ENCODE measurements at regions not wholly inside any gene's neighbourhood (a gene's known extent, or its start where the extent isn't known, plus 50 kb on each side); places are given as distances from the start of the nearest gene placed in this dataset.
"Not testable (repeated sequence)": the region's sequence is repeated elsewhere in the genome, so short reads cannot be mapped to it uniquely, and the experiment has no call there.

DNA sequence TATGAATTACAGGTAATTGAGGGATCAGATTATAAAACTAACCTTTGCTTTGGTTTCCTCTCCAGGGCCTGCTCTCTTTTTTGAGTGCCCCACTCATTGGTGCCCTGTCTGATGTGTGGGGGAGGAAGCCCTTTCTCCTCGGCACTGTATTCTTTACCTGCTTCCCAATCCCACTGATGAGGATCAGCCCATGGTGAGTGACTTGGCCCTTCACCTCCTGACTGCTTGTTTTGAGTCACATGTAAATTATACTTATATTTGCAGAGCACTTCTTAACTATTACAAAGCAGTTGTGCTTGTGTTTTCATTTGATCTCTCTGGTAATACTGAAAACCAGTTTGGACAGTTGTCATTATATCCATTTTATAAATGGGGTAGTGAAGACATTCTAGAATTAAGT is 109.9 kb upstream of the NUTM2F start:
- H3K27me3 ChIP-seq; DNase-seq (ENCODE audit: low spot score in 2 of 2); H3K9me3 ChIP-seq; intact Hi-C loops (cut with DNase I); H3K27ac ChIP-seq; H3K36me3 ChIP-seq; H3K4me3 ChIP-seq; H3K4me1 ChIP-seq: not testable (repeated sequence)

GRCh38 chr9:94441146-94441545 is 112.7 kb upstream of the NUTM2F start:
- H3K4me1 ChIP-seq; DNase-seq (ENCODE audit: low spot score in 2 of 2); H3K9me3 ChIP-seq; H3K4me3 ChIP-seq; H3K27ac ChIP-seq; intact Hi-C loops (cut with DNase I); H3K36me3 ChIP-seq; H3K27me3 ChIP-seq: not testable (repeated sequence)

- TF ChIP-seq CTCF (IDR thresholded peaks at IDR 0.05) = no peak
- Histone ChIP-seq H3K9me3 (no peaks in the 10 kb centered on the region), H3K27ac (no peak overlapping the region), H3K36me3 (peaks cover 7 to 9% of the 10 kb centered on the region in 2 donors), H3K4me3 (no peak overlapping the region), H3K4me1 (no peaks in the 10 kb centered on the region), H3K27me3 (no peaks in the 10 kb centered on the region)
- no peak for DNase-seq (ENCODE audit: low spot score in 2 of 2)
- intact Hi-C loops (cut with DNase I) = no loop called here
Observed at GRCh38 chr9:94441796-94442195, 113.1 kb upstream of the PCAT7 start.

DNA sequence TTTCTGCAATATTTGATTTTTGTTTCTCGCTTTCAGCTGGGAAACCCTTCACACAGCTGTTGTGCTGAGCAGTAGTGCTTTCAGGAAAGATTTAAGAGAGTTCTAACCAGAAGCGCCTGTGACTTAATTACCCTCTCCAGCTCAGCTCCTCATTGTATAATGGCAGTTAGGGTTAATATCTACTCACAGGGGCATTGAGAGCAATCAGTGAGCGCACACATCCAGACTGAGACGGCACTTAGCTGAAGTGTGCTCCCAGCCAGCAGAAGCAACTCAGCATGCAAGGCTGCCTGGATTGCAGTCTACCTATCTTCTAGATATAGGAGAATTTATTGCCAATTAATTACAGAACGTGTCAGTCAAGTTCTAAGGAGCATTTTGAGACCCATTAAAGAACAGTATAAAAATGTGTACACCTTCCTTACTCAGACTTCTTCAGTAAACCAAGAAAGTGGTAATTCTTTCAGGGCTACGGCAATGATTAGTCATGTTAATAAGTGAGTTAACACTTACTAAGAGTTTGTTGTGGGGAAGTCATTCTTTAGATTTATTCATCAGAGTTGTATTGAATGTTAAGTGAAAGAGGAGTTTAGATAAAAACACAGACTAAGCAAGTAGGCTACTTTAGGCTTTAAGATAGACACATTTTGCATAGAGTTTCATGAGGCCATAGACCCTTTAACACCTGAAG is 111.7 kb upstream of the PCAT7 start:
- no peaks in the 10 kb centered on the region for H3K9me3 ChIP-seq
- TF ChIP-seq CTCF (IDR thresholded peaks at IDR 0.05) = no peak
- no peak overlapping the region for H3K27ac ChIP-seq
- DNase-seq (ENCODE audit: low spot score in 2 of 2) = no peak
- H3K4me1 ChIP-seq = no peaks in the 10 kb centered on the region
- no peaks in the 10 kb centered on the region for H3K27me3 ChIP-seq
- intact Hi-C loops (cut with DNase I) = no loop called here
- peaks cover 14 to 18% of the 10 kb centered on the region in 2 donors for H3K36me3 ChIP-seq
- no peak overlapping the region for H3K4me3 ChIP-seq

- Histone ChIP-seq H3K27ac (no peak overlapping the region), H3K27me3 (no peaks in the 10 kb centered on the region), H3K9me3 (no peaks in the 10 kb centered on the region), H3K4me3 (no peak overlapping the region), H3K4me1 (no peaks in the 10 kb centered on the region), H3K36me3 (peaks cover 13 to 37% of the 10 kb centered on the region in 2 donors)
- DNase-seq (ENCODE audit: low spot score in 2 of 2) = no peak
- no peak for TF ChIP-seq CTCF (IDR thresholded peaks at IDR 0.05)
- intact Hi-C loops (cut with DNase I) = no loop called here
Observed at GRCh38 chr9:94445863-94446262, 109.0 kb upstream of the PCAT7 start.

GRCh38 chr9:94449486-94449885 is 105.4 kb upstream of the PCAT7 start:
- no peak for DNase-seq (ENCODE audit: low spot score in 2 of 2)
- Histone ChIP-seq H3K36me3 (peaks cover 16 to 54% of the 10 kb centered on the region in 2 donors), H3K4me3 (no peak overlapping the region), H3K27ac (no peak overlapping the region), H3K27me3 (no peaks in the 10 kb centered on the region), H3K4me1 (no peaks in the 10 kb centered on the region), H3K9me3 (no peaks in the 10 kb centered on the region)
- no peak for TF ChIP-seq CTCF (IDR thresholded peaks at IDR 0.05)
- intact Hi-C loops (cut with DNase I) = no loop called here

- H3K4me3 ChIP-seq = no peak overlapping the region
- H3K4me1 ChIP-seq = no peaks in the 10 kb centered on the region
- peaks cover 11 to 33% of the 10 kb centered on the region in 2 donors for H3K36me3 ChIP-seq
- no peak for TF ChIP-seq CTCF (IDR thresholded peaks at IDR 0.05)
- intact Hi-C loops (cut with DNase I) = no loop called here
- no peaks in the 10 kb centered on the region for H3K27me3 ChIP-seq
- no peak for DNase-seq (ENCODE audit: low spot score in 2 of 2)
- H3K27ac ChIP-seq = no peak overlapping the region
- peaks cover 5 to 31% of the 10 kb centered on the region in 2 donors for H3K9me3 ChIP-seq
Observed at GRCh38 chr9:94464790-94465189, 90.1 kb upstream of the PCAT7 start.

- H3K4me3 ChIP-seq; H3K4me1 ChIP-seq; DNase-seq (ENCODE audit: low spot score in 2 of 2); H3K27ac ChIP-seq; H3K27me3 ChIP-seq; intact Hi-C loops (cut with DNase I); H3K36me3 ChIP-seq: not testable (repeated sequence)
- H3K9me3 ChIP-seq = peaks cover 6 to 14% of the 10 kb centered on the region in 2 donors
Observed at GRCh38 chr9:94472063-94472462, 82.8 kb upstream of the PCAT7 start.

All from ascending aorta (tissue), 2 donors.